ENCODE measurements at regions not wholly inside any gene's neighbourhood (a gene's known extent, or its start where the extent isn't known, plus 50 kb on each side); places are given as distances from the start of the nearest gene placed in this dataset.
"Not testable (repeated sequence)": the region's sequence is repeated elsewhere in the genome, so short reads cannot be mapped to it uniquely, and the experiment has no call there.

- no peak for DNase-seq
These were observed 753.8 kb upstream of the PCDH7 start for GRCh38 chr4:29966386-29966785.

GRCh38 chr4:29970626-29971025, 749.5 kb upstream of the PCDH7 start:
- no peak for DNase-seq

GRCh38 chr4:29972121-29972520, 748.0 kb upstream of the PCDH7 start:
- DNase-seq: no peak

GRCh38 chr4:29983890-29984289, 736.3 kb upstream of the PCDH7 start:
- DNase-seq: no peak

- no peak for DNase-seq
These were observed 718.5 kb upstream of the PCDH7 start for GRCh38 chr4:30001628-30002027.

DNA sequence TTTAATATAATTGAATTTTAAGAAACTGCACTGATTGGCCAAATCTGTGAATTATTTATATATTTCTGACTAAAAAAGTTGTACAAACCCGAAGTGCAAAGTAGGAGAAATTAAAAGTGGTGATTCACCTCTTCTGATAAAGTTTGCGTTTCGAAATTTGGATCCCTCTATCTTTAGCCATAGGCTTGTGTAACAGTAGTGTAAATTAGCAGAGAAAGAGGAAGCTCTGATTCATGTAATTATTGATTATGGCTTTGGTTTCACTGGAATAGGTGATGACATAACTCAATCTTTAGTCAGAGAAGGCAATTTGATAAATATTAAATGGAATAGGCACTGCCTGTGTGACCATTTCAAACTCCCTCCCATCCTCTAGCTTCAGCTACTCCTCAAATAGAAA, 717.8 kb upstream of the PCDH7 start:
- no peak for DNase-seq

DNA sequence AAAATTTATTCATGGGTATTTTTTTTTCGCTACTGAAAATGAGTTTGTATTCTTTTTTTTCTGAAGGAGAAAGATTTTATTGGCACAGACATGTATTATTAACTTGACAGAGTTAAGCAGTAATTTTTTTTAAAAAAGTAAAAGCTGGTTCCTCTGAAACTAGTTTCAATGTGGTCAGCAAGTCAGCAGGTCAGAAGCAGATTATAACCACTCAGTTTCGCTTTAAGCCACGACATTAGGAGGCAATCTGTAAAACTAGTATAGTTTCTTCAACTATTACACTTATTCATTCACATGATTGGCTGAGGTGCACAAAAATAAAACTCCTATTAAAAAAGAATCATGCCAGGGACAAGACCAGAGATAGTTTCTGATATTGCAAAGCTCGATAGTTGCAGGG, 714.2 kb upstream of the PCDH7 start:
- no peak for DNase-seq

- DNase-seq: no peak
These were observed 695.6 kb upstream of the PCDH7 start for GRCh38 chr4:30024526-30024925.

DNA sequence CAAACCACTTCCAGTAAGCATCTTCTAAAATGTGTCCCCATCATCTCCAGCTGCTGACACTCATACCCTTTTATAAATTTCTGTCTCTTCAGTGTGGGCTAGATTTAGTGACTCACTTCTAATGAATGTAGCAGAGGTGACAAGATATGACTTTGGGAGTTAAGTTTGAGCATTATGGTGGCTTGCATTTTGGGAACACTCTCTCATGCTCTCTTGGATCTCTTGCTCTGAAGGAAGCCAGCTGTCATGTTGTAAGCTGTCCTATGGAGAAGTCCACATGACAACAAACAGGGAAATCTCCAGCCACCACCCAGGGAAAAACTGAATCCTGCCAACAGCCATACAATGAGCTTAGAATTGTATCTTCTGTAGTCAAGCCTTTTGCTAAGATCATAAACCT, 691.3 kb upstream of the PCDH7 start:
- DNase-seq: no peak

DNA sequence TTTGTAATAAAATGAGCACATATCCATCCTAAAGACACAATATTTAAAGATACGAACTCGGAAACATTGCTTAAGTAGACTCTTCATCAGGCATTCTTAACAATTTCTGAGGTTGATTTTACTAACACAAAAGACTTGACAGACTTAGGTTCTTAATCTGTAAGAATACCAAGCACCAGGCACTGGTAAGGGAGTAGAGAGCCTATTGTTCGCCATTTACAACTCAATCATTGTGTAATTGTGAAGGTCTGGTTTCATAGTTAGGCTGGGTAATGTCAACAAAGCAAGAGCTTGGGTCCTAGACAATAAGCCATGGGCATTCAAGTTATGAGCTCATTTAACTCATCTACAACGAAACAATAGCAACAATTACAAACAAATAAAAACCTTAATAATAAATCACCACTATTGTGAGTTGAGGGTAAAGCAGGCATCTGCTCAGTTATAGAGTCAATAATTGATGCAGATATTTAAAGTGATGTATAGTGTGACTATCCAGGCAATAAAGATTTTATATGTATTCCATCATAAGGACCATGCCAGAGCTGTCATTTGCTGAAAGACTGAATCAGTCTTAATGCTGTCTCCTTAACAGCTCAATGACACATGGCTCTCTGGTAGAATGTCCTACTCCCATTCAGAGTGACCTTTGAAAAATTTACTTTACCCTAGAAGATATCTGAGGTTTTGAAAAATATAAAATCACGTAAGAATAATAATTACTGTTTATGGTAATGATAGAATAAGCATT, 664.0 kb upstream of the PCDH7 start:
- DNase-seq: no peak

DNA sequence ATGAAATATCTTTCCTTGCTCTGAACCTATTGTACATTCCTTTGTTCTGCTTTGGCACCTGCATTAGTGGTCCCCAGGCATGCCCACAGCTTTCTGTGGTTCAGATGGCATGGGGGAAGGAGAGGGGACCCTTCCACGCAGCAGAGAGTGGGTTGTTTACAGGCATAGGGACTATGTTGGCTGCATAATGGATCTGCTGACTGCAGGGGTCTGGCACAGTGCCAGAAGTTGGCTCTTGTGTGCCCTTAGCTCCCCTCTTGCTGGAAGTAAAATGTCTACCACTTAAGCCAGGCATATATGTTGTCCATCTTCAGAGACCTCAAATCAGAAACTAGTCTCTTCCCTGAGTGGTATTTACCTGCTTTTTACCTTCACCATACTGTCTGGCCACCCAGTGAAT, 651.9 kb upstream of the PCDH7 start:
- no peak for DNase-seq

DNA sequence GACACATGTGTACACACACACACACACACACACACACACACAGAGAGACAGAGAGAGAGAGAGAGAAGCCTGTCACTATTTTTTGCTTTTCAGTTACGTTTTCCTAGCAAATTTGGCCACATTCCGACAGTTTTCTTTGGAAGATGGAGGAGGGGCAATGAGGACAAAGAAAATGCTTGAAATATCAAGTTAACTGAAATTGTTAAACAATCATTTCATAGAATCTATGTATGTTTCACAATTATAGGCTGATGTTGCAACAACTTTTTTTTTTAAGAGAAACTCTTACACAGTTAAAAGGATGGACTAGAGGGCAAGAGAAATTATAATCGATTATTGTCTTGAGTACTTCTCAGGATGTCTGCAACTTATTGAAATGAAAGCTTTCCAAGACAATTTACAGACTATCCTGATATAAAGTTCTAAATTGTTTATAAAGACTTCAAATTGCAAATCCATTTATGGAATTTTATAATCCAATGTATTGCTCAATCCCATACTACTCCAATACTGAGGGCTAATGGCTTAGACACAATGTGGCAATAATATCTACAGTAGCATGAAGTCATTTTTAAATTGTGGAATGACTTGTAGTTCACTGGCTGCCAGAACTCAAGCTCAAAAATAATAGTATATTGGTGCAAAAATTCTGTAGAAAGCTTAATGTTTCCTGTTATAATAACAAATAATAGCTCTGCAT, 647.0 kb upstream of the PCDH7 start:
- no peak for DNase-seq

DNA sequence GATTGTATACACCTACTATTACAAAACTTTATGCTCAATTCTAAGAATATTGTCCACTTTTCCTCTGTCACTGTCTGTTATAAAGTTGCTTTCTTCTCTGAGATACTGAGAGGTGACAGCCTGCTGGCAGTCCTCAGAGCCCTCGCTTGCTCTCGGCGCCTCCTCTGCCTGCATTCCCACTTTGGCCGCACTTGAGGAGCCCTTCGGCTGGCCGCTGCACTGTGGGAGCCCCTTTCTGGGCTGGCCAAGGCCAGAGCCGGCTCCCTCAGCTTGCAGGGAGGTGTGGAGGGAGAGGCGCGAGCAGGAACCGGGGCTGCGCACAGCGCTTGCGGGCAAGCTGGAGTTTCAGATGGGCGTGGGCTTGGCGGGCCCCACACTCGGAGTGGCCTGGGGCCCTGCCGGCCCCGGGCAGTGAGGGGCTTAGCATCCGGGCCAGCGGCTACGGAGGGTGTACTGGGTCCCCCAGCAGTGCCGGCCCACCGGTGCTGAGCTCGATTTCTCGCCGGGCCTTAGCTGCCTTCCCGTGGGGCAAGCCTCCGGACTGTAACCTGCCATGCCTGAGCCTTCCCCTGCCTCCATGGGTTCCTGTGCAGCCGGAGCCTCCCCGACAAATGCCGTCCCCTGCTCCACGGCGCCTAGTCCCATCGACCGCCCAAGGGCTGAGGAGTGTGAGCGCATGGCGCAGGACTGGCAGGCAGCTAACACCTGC, 627.6 kb upstream of the PCDH7 start:
- DNase-seq: not testable (repeated sequence)

DNA sequence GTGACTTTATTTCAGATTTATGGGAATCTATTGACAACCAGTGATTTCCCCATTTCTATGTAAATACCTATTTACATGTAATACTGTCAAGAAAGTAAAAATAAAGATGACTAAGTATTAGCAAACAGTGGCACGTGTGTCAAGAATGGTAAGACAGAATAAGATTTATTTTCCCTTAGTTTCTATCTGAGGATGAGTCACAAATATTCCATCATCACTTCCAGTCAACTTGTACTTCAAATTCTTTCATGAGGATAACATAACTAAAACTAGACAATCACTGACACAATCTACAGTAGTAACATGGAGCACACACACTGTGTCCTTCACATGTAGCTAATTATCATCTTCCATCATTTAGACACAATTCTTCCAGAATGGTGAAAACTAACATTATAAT, 625.3 kb upstream of the PCDH7 start:
- DNase-seq: no peak

- no peak for DNase-seq
These were observed 616.7 kb upstream of the PCDH7 start for GRCh38 chr4:30103455-30103854.

DNA sequence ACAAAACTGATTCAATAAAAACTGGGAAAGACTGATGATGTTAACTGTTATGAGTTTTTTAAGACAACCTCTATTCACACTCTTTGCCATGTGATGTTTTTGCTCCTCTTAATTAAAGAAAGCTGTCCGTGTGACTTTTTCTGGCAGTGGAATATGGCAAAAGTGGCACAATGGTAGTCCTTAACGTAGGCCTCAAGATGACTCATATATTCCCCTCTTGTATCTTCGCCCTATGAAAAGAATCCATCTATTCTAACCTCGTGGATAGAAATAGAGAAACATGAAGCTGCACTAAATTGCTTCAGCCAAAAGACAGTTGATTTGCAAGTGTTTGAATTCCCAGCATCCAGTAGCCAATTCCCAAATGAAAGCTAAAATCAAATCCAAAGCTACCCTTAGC, 603.8 kb upstream of the PCDH7 start:
- DNase-seq: no peak

DNA sequence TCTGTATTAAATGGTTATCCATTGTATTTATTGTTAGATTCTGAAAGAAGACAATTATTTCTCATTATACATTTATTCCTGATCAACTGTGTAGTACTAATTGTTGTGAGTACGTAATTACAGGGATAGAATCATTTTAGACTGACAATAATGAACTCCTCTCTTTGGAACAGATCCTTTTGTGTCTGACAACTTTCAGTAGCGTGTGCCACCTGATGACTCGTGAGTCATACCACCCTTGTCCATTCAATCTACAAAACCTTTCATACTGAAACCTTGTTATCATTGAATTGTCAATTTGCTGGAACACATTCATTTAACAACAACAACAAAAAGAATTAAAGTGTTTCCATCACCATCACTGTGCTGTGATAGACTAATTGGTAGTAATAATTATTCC, 602.7 kb upstream of the PCDH7 start:
- DNase-seq: no peak

DNA sequence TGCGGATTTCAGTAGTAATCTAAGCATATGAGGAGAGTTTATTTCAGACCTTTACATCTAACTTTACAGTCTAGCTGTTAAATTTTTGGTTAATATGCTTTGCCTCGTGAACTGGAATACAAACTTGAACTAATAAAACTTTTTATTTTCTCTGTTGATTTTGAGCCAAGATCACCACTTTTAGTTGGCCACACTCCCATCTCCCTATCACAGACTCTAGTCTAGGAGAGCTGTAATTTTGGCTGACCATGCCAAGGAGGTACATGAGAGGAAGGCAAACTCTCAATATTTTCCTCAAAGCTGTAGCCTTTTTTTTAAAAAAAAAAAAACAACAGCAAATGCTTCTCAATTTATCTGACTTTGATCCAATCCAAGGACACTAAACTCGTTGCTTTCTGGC, 597.5 kb upstream of the PCDH7 start:
- DNase-seq: no peak

DNA sequence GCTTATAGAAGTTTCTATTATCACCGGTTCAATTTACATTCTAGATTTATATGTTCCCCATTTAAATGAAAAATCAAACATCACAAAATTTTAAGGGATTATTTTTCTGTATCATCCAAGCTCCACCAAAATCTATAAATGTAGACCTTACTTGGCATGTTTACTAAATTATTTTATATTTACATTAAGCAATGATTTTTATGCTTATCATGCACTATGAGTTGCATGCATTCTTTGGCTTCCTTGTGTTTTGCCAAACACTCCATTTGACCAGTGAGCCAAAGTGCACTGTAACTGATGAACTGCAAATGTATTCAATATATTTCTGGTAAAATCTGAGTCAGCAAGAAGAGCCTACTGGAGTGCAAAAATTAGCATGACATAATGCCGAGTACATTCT, 595.5 kb upstream of the PCDH7 start:
- not testable (repeated sequence) for DNase-seq

DNA sequence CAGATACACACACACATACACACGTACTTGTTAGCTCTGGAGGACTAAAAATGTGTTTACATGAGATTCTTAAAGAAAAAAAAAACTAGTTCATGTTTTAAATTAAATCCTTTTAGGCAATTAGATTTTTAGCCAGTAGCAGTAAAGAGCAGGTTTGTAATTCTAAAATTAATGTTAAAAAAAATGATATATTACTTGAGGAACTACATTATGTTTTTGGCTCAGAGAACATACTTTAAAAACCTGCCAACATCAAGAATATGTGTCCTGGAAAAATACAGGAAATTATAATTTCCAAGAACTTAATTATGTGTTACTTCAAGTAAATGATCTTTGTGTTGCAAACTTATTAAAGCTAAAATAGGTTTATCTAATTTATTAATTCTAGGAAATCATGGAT, 594.3 kb upstream of the PCDH7 start:
- DNase-seq: no peak

DNA sequence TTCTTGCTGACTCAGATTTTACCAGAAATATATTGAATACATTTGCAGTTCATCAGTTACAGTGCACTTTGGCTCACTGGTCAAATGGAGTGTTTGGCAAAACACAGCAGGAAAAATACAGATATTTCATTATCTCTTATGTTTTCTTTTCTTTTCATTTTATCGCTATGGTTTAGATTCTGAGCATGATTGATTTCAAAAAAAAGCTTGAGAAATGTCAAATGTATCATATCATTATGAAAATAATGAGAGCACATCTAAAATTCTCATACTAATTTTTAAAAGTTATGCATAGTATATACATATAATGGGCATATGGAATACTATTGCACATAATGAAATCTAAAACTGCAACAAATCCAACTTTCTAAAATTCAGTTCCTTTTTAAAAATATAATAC, 593.8 kb upstream of the PCDH7 start:
- DNase-seq: no peak

- not testable (repeated sequence) for DNase-seq
These were observed 571.3 kb upstream of the PCDH7 start for GRCh38 chr4:30148828-30149227.

DNA sequence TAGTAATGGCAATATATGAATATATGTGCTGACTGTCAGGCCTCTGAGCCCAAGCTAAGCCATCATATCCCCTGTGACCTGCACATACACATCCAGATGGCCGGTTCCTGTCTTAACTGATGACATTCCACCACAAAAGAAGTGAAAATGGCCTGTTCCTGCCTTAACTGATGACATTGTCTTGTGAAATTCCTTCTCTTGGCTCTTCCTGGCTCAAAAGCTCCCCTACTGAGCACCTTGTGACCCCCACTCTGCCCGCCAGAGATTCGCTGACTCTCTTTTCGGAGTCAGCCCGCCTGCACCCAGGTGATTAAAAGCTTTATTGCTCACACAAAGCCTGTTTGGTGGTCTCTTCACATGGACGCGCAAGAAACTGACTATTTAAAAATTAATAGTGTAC, 570.6 kb upstream of the PCDH7 start:
- DNase-seq: not testable (repeated sequence)

DNA sequence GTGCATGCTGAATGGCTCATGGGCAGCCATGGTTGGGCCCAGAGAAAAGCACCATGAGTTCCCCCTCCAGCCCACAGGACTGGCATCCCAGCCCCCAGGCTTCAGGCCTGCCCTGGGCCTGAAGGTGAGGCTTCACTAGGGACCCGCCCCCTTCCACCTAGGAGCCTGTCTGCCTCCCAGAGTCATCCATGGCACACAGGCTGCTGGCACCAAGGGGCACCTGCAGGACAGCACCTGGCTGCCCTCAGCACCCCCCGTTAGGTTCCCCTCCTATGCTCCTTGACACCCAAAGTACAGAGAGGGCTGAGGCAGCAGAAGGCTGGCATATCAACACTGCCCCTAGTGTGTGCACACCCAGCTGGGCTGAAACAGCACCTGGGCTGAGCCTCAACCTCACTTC, 566.7 kb upstream of the PCDH7 start:
- no peak for DNase-seq

Measured in stimulated activated CD4-positive, alpha-beta T cell treated with anti-CD3 and anti-CD28 coated beads, Interleukin-4, amount 100 ng/mL, for 24 hours (primary cell).